SKM-1 (cell line): ENCODE measurements at regions not wholly inside any gene's neighbourhood (a gene's known extent, or its start where the extent isn't known, plus 50 kb on each side); places are given as distances from the start of the nearest gene placed in this dataset.

ENCODE experiments used
- DNase-seq: peaks from one replicate; lab custom pipeline; 2025; ENCODE audit not compliant: unreplicated experiment; lab: John Stamatoyannopoulos, UW

DNA sequence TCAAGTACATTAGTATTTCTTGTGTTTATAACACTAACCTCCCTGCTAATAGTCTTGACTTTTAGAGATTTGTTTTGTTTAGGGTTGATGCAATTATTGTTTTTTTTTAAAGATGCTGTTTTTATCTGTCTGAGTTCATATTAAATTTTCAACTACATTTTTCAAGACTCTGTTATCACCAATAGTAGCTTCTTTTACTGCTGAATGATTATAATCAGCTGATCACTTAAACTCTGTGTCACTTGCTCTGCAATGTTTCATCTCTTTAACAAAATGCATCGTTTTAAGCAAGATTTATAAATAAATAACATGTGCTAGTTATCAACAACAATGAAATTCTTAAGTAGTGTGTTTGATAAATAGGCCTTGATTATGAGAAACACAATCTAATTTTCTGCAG, 920.9 kb upstream of the PCDH20 start:
- no peak for DNase-seq

DNA sequence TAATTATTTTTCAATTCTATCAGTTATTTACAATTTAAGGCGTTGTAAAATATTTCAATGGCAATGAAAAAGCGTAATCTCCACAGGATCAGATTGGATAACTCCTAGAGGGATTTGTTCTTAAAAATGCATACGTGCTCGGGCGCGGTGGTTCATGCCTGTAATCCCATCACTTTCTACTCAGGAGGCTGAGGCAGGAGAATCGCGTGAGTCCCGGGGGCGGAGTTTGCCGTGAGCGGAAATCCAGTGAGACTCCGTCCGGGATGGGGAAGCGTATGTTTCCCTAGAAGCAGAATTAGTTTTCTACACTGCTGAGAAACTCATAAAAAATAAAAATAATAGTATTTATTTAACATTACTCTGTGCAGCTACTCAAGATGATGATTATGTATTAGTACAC, 917.8 kb upstream of the PCDH20 start:
- no peak for DNase-seq

DNA sequence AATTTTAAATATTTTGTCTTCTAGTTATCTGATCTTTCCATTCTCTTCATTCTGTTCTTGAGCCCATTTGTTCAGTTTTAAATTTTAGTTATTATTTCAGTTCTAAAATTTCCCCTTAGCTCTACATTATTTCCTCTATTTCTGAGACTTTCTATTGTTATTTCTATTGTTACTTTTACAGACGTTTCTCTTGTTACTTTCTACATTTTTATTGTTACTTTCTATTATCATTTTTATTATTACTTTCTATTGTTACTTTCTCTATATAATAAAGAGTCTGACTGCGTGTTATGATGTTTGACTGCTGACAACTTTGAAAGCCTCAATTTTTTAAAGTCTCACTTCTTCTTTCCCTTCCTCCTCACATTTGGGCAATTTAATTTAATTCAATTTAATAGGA, 915.7 kb upstream of the PCDH20 start:
- DNase-seq, result no peak

DNA sequence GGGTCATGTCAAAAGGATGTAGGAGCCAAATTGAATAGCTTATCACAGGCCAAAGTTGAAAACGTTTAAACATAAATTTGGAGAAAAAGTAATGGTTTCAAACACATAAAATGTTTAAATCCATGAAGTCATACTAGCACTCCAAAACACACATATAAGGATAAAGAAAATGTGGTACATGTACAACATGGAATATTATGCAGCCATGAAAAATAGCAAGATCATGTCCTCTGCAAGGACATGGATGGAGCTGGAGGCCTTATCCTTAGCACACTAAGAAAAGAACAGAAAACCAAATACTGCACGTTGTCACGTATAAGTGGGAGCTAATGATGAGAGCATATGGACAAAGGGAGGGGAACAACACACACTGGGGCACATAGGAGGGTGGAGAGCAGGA, 911.7 kb upstream of the PCDH20 start:
- DNase-seq, result no peak

DNA sequence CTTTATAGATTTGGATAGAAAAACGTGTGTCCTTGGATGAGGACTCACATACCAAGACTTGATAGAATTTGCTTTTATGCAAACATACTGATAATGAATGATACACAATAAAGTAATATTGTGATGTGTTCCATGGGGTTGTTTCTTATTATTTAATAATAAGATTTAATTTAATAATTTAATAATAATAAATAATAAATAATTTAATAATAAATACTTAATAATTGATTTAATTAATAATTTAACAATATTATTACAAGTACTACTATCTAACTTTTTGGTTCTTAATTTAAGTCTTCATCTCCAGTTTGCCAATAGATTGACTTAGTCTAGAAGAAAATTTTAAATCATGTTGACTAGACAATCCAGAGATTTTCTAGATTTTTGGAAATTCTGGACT, 909.2 kb upstream of the PCDH20 start:
- DNase-seq, result no peak

DNA sequence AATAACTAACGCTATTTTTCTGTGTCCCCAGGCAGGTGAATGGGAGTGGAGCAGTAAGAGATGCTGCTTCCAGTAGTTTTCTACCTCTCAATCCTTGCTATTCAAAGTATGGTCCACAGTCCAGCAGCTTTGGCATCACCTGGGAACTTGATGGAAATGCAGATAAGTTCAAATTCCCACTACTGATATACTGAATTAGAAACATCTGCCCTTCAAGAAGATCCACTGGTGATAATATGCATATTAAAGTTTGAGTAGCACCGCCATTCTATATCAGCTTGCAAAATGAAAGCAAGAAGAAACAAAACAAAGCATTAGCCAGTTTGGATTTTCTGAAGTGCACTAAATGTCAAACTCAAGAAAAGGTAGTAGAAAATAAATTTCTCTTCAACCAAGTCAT, 906.2 kb upstream of the PCDH20 start:
- no peak for DNase-seq

DNA sequence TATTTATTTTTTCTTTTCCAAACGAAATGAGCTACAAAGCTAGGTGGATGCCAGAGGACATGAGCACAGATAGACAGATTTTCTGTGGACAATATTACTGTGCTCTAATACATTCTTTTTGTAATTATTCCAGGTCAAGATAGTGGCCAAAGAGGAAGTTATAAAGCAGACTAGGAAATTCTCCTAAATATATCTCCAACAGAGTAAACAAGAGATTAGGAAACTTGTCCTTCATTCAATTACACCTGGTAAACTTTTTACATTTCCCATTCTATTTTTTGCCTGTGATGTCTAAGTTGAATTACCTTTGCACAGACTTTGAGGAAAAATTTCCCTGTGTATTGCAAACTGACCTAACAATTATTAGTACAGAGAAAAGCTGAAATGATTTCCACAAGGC, 905.5 kb upstream of the PCDH20 start:
- no peak for DNase-seq

DNA sequence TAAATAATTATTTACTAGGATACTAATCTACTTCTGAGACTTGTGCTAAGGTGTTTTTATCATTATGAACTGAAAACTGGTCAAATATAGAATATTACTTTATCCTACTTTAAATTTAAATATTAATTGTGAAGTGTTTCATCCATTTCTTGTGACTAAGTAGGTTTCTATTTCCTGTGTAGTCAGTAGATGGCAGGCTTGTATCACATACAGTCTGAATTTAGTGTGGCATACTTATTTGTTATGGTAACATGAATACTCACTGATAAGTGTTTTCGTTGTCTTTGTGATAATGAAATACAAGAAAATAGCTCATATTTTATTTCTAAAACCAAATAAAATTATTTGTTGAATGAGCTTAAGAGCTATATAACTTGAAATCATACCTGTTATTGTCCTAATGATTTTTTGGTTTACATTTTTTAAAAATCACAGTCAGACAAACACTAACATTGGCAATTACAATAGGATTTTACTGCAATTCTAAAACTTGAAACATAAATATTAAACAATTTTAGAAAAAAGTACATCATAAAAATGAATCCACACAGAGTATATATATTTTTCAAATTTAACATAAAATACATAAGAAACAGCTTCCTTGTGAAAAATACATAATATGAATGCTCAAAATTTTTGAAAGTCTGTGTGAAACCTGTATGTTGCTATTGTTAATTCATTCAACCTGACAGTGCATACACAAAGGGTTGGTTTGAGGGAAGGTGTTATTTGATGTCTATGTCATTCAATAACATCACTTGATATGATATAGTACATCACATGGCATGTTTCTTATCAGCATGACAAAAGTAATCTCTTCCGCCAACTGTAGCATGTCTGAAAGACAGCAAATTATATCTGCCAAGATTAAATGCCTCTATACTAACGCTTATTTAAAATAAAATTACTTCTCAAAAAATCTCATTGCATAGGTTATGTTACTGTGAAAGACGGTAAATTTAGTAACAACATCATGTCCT, 904.8 kb upstream of the PCDH20 start:
- no peak for DNase-seq

DNA sequence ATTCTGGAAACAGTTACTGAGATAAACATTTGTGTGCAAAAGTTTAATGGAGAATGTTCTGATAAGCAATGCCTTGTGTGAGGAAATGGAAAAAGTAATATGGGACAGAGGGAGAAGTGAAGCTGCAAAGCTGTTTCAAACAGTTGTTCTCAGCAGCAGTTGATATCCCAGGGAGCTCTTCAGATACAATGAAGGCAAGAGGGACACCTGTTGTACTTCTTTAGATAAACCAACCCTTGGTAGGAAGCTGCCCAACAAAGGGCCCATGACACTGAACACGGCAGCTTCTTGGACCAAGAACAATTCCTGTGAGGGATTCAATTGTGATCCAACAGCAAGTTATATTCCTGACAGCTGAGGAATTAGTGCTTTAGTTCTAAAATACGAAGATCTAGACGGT, 894.3 kb upstream of the PCDH20 start:
- no peak for DNase-seq

DNA sequence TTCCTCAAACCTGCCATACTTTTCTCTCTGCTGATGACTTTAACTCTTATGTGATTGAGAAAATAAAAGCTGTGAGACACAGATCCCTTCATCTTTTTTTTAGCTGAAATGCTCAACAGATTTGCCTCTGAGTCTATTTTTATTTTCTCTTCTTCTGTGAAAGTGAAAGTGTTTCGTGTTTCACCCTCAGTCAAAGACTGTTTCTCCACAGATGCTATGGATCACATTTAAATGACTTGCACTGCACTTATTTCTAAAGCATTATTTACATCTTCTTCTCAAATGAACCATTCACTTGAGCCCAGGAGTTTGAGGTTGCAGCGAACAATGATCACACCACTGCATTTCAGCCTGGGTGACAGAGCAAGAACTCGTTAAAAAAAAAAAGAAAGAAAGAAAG, 890.1 kb upstream of the PCDH20 start:
- no peak for DNase-seq

DNA sequence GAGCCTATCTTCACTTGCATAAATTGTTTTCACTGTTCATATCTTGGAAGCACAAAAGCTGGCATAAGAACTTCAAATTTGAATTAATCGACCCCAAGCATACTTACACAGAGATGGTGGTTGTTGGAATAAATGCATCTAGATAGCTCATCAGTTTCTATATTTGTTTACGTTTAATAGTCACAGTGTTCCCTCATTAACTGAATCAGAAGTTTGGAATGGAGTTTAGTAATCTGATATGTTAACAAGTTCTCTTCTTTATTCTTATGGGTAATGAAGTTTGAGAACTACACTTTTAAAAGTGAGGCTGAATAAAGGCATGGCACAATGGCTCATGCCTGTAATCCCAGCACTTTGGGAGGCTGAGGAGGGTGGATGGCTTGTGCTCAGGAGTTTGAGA, 886.7 kb upstream of the PCDH20 start:
- no peak for DNase-seq

DNA sequence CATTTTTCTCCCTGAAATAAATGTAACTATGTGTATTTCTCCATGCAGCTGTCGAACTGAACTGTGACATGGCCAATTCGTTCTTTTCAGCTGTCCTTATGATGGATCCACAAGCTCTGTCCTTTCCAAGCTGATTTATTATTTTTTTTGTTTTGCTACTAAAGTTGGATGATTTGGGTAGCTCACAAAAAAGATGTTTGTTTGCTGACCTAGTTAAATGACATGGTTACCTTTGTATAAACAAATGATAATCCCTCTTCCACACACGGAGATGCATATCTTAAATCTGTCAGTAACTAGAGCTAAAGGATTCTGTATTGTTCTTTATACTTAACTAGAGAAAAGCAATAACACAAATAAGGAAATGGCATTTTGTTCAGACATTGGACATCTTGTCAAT, 884.3 kb upstream of the PCDH20 start:
- DNase-seq, result no peak

DNA sequence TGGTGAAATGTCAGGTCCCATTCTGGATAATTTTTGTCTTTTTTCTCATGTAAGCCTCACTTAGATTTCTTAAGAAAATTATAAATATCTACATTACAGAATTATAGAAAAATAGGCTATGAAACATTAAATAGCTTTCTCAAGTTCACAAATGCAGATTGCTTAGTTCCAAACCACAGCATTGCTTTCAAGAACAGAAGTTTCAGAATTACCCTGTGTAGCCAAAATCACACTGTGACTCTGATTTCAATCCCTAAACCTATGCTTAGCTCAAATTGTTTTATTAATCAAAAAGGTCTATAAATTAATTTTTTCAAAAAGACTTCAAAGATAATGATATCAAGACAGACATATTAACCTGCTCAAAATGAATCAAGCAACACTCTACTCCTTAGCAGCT, 881.2 kb upstream of the PCDH20 start:
- DNase-seq, result no peak

DNA sequence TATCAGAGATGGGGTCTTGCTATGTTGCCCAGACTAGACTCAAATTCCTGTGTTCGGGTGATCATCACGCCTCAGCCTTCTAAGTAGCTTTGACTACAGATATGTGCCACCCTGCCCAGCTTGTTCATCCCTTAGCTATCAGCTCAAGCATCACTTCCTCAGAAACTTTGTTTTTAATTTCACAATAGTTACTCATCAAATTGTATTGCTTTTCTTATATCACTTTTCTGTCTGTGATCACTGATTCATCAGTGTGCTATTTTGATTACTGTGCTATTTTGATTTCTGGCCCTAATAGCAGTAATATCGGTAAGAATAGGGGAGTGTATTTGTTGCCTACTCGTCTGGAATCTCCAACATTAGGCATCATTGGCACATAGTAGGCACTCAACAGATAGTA, 878.6 kb upstream of the PCDH20 start:
- DNase-seq, result no peak

DNA sequence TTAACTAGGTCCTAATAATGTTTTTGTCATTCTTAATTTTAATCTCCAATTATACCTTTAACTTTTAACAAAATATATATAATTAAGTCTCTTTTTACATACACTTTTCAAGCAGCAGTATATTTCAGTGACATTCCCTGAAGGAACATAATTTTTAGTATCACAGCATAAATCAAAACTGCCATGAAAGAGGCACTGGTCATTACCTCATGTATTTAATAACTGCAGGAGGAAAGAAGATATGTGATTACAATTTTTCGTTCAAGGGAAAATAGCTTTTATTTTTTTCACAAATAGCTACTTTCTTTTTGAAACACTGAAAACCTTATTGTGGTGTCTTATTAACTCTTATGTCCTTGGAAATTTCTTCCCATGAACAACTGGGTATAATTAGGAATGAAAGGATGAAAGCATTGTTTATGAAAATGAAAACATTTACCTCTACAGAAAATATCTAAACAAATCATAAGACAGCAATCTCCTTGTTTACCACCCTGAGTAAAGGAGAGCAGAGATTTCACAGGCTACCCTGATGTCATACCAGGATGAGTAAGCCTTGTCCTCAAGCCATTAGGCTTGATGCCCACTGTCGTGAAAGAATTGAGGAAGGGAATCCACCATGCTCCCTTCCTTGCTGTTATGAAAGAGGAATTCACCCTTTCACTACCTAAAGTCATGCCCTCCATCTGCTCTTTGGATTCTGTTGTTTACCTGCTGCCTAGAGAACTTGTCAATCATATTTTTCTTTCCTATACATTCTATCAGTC, 877.2 kb upstream of the PCDH20 start:
- no peak for DNase-seq

DNA sequence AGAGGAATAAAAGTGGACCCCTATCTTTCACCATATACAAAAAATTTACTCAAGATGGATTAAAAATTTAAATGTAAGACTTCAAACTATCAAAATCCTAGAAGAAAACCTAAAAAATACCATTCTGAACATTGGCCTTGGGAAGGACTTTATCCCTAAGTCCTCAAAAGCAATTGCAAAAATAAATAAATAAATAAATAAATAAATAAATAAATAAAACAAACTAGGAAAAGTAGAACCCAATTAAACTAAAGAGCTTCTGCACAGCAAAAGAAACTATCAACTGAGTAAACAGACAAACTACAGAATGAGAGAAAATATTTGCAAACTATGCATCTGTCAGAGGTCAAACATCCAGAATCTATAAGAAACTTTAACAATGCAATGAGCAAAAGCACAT, 874.9 kb upstream of the PCDH20 start:
- no peak for DNase-seq

DNA sequence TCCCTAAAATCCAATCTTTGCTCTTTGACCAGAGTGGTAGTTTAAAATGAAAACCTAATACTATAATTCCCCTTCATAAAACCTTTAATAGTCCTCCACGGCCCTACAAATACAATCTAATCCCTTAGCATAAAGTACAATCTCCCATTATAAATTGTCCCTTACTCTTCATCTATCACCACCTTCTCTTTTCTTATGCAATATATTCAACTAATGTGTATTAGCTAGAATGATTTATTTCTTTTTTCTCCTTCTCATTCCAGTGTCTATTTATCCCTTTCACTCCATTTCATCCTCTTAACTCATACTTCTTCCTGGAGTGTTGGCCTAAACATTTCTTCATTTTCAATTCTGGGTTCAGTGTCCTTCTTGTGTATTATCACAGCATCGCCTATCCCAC, 872.1 kb upstream of the PCDH20 start:
- no peak for DNase-seq

DNA sequence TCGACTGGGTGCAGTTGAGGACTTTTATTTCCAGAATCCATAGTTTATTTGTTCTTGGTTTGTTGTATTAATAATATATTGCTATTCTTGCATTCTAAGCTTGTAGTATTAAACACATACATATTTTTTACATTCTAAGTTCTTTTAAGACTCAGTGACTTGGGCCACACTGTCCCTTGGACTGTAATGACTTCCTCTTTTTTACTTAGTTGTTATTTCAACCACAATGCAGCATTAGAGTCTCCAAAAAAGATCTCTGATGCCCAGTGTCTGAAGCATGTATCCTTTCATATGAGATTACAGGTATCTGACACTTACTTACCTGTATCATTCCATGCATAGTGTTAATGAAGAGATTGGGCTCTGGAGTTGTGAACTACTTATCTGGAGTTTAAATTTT, 864.9 kb upstream of the PCDH20 start:
- DNase-seq, result peak; percentile 36

DNA sequence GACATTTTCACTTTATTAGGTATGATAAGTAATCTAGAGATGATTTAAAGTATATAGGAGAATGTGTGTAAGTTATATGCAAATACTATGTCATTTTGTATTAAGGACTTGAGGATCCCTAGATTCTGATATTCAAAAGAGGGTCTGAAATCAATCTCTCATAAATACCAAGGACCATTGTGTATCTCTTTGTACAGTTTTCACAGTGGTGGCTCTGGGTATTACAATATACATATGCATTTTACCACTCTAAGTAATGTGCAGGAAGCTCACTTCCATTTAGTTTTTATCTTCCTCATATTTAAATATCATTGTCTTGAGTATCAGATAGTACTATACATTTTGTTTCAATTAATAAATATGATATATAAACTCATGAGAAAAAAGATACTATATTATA, 862.6 kb upstream of the PCDH20 start:
- no peak for DNase-seq

DNA sequence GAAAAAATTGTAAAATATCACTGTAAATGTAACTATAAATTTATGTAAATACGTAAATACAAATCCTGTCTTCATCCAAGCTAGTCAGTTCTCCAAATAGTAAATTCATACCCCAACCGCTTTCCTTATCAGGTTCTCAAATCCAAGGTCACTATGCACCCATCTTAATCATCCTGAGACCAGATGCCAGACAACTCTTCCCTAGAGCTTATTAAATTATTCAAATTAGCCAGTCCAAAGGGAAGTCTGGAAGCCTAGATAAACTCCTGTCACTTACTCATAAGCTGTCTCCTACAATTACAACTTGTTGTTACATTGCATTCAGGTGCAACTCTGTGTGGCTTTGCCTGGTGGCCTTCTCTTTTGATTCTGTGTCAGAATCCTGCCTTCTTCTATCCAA, 836.1 kb upstream of the PCDH20 start:
- no peak for DNase-seq

DNA sequence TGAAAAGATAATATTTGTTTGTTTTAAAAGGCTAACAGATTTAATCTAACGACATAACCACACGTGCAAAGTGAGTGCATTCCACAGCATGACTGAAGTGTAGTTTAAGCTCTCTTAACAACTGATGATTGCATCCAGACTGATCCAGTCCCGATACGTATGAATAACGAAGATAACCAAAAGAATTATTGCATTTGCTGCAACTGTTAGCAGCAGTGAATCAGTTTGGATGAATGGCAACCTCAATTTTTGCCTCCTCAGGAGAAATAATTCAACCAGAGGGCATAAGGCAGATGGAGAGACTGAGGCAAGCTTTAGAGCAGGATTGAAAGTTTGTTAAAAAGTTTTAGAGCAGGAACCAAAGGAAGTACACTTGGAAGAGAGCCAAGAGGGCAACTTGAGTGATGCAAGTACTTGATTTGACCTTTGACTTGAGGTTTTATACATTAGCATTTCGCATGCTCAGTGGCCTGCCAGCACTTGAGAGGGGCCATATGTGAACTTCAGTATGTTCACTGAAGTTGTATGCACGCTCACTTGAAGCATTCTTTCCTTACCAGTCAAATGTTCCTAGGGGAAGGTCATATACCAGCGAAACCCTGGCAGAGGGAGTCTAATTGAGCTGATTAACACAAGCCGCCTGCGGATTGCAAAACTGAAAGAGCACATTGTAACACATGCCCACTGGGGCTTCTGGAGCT, 835.0 kb upstream of the PCDH20 start:
- DNase-seq, result no peak

DNA sequence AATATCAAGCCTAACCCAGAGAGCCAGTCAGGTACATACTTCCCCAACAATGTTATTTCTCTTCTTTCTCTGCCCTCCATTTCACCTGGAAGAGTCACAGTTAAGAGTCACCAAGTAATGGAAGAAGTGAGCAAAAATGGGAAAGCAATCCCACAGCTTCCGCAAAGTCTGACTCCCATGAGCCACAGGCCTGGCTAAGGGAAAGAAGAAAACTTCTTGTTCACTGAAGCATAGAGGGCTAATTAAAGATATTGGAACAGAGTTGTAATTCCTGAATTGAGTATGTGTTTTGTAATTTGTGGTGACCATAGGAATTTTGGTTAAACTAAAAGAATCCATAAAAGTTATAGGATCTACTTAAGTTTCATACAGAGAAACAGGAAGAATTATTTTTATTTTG, 830.9 kb upstream of the PCDH20 start:
- DNase-seq, result no peak
